Activated T-cell treated with anti-CD3 and anti-CD28 coated beads, Interleukin-2, amount 50 U/mL, for 24 hours (primary cell): ENCODE measurements at regions not wholly inside any gene's neighbourhood (a gene's known extent, or its start where the extent isn't known, plus 50 kb on each side); places are given as distances from the start of the nearest gene placed in this dataset.
"Not testable (repeated sequence)": the region's sequence is repeated elsewhere in the genome, so short reads cannot be mapped to it uniquely, and the experiment has no call there.

ENCODE experiments used
- DNase-seq: peaks from one replicate; pipeline ENCODE4 v3.0.0-alpha.2; 2020
- H3K27ac Mint-ChIP-seq: 2 replicates; pipeline ENCODE4 v1.8.0; 2020; ENCODE audit warnings: mild to moderate bottlenecking, mixed read lengths
- H3K27me3 Mint-ChIP-seq: 2 replicates; pipeline ENCODE4 v1.8.0; 2020; ENCODE audit warnings: mixed read lengths
- H3K36me3 Mint-ChIP-seq: 2 replicates; pipeline ENCODE4 v1.8.0; 2020; ENCODE audit warnings: low read depth, mixed read lengths
- H3K4me1 Mint-ChIP-seq: 2 replicates; pipeline ENCODE4 v1.8.0; 2020; ENCODE audit warnings: low read depth, mixed read lengths
- H3K4me3 Mint-ChIP-seq: 2 replicates; pipeline ENCODE4 v1.8.0; 2020; ENCODE audit warnings: mild to moderate bottlenecking, moderate library complexity, mixed read lengths
- H3K9me3 Mint-ChIP-seq: 2 replicates; pipeline ENCODE4 v1.8.0; 2020; ENCODE audit warnings: mixed read lengths

DNA sequence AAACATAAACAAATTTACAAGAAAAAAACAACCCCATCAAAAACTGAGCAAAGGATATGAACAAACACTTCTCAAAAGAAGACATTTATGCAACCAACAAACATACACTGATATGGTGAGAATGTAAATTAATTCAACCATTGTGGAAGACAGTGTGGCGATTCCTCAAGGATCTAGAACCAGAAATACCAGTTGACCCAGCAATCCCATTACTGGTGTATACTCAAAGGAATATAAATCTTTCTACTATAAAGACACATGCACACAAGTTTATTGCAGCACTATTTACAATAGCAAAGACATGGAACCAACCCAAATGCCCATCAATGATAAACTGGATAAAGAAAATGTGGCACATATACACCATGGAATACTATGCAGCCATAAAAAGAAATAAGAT lies 92.3 kb upstream of the GUCY1A1 start:
- DNase-seq, H3K9me3 Mint-ChIP-seq, H3K36me3 Mint-ChIP-seq, H3K27ac Mint-ChIP-seq, H3K4me1 Mint-ChIP-seq, H3K27me3 Mint-ChIP-seq, H3K4me3 Mint-ChIP-seq: not testable (repeated sequence)

DNA sequence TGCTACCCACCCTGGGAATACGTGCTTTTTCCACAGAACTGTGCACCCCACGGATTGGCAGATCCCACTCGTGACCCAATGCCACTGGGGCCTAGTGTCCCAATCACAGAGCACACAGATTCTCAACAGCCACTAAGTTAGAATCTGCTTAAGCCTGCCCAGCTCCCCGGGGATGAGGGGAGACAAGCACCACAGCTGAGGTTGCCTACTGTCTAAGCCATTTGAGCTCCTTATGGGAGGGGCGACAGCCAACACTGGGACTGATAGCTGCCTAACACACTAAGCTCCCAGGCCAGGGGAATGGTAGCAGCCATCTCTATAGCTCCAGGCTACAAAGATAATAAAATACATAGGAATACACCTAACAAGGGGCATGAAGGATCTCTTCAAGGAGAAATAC lies 93.5 kb upstream of the GUCY1A1 start:
- Mint-ChIP-seq H3K9me3 (no peaks in the 10 kb centered on the region), H3K4me3 (no peak overlapping the region), H3K4me1 (no peaks in the 10 kb centered on the region), H3K27me3 (no peaks in the 10 kb centered on the region), H3K27ac (no peak overlapping the region), H3K36me3 (no peaks in the 10 kb centered on the region)
- no peak for DNase-seq

DNA sequence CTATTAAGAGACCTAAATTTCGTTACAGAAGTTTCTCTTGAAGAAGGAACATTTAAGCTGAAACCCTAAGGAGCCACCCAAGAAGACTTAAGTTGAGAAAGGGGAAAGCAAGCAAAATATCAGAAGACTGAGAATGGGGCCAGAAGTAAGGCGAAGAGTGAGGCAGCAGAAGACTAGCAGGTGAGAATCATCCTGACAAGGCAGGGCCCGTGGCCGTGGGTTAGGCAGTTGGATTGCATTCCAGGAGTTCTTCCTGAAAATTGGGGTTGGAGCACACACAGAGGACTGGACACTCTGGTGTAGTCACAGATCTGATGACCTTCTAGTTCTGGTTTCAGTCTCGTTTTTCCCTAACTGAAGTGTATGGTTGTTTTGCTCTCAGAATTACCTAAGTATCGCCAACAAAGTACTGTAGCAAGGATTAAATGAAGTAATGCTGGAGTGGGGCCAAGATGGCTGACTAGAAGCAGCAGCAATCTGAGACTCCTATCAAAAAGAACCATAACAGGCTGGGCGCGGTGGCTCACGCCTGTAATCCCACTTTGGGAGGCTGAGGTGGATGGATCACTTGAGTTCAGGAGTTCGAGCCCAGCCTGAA lies 94.4 kb upstream of the GUCY1A1 start:
- H3K4me1 Mint-ChIP-seq = no peaks in the 10 kb centered on the region
- H3K36me3 Mint-ChIP-seq = no peaks in the 10 kb centered on the region
- no peaks in the 10 kb centered on the region for H3K9me3 Mint-ChIP-seq
- DNase-seq = no peak
- H3K27ac Mint-ChIP-seq = no peak overlapping the region
- H3K4me3 Mint-ChIP-seq = no peak overlapping the region
- no peaks in the 10 kb centered on the region for H3K27me3 Mint-ChIP-seq

DNA sequence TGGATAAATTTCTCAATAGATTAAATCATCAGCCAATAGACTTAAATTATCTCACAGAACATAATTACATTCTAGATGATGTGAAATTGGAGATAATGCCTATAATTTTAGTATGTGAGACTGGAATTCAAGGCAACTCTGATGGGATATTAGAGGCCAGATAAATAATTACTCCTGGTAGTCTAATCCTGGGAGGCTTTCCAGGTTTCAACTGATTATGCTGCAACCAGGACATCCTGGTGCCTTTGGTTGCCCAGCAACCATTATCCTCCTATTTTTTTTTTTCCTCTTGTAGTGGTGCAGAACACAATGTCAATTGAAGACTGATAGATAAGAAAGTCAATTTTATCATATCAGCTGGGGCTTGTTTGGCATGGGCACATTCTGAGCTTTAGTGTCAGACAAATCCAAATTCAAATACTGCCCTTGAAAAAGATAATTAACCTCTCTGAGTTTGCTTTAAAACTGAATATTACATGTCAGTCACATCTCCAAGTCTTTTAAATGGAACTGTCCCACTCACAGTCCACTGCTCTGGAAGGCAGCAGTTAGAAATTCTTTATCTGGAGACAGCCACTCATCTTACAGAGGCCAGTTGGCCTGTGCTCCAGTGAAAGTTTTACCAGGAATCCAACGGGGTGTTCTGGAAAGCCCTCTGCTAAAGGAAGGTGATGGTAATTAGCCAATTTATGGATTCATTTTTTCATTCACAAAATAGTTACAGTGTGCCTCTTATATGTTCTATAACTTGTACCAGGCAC lies 95.3 kb upstream of the GUCY1A1 start:
- no peak for DNase-seq
- Mint-ChIP-seq H3K36me3 (no peaks in the 10 kb centered on the region), H3K27me3 (no peaks in the 10 kb centered on the region), H3K4me1 (no peaks in the 10 kb centered on the region), H3K9me3 (no peaks in the 10 kb centered on the region), H3K4me3 (no peak overlapping the region), H3K27ac (no peak overlapping the region)

DNA sequence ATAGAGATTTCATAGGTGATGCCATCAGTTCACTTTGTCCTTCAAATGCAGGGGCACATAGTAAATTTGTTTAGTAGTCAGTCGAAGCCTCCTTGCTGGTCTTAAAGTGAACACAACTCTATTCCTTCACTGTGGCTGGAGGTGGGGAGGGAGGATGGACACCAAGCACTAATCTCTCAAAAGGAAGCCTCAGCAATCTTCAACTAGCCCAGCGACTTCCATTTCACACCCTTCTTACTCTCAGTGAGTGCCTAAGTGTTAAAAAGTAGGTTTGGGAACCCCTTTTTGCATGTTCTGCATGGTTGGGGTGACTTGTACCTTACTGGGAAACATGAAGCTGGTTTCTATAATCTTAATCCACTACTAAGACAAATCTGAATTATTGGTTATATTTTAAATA lies 96.0 kb upstream of the GUCY1A1 start:
- Mint-ChIP-seq H3K27ac (no peak overlapping the region), H3K27me3 (no peaks in the 10 kb centered on the region), H3K36me3 (no peaks in the 10 kb centered on the region), H3K9me3 (no peaks in the 10 kb centered on the region), H3K4me1 (no peaks in the 10 kb centered on the region), H3K4me3 (no peak overlapping the region)
- DNase-seq = no peak

DNA sequence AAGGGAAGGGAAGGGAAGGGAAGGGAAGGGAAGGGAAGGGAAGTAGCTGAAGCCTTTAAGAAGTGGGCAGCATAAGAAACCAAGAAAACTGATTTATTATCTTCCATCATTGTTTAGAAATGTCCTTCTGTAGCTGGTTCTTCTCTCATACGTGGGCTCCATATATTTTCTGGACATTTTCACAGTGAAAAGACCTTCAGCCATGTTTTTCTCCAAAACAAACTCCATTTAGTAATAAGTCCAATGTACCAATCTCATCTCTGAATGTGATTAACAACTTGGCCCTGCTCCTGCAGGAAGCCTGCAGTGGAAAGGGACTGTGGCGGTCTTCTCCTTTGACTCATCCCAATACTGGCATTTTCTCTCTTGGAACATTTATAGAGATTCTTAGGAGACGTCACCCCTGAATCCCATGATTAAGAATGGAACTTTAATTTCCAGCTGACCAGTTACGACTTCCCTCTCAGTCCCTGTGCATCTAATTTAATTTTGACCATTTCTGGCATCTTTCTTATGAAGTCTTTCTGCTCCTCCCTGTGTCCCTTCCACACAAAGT lies 96.6 kb upstream of the GUCY1A1 start:
- no peak for DNase-seq
- no peaks in the 10 kb centered on the region for H3K4me1 Mint-ChIP-seq
- no peaks in the 10 kb centered on the region for H3K36me3 Mint-ChIP-seq
- no peak overlapping the region for H3K4me3 Mint-ChIP-seq
- H3K27ac Mint-ChIP-seq = no peak overlapping the region
- no peaks in the 10 kb centered on the region for H3K9me3 Mint-ChIP-seq
- H3K27me3 Mint-ChIP-seq = no peaks in the 10 kb centered on the region

DNA sequence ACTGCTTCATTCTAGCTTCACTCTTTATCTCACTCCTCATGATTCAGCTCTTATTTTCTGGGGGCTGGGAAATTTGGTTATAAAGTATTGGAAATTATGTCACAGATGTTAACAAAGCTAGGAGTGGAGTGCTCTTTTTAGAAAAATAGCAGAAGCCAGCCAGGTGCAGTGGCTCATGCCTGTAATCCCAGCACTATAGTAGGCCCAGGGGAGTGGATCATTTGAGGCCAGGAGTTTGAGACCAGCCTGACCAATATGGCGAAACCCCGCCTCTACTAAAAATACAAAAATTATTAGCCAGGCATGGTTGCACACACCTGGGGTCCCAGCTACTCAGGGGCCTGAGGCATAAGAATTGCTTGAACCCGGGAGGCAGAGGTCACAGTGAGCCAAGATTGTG lies 97.2 kb upstream of the GUCY1A1 start:
- Mint-ChIP-seq H3K4me3 (no peak overlapping the region), H3K27me3 (no peaks in the 10 kb centered on the region), H3K9me3 (no peaks in the 10 kb centered on the region), H3K36me3 (no peaks in the 10 kb centered on the region), H3K27ac (no peak overlapping the region), H3K4me1 (no peaks in the 10 kb centered on the region)
- no peak for DNase-seq

DNA sequence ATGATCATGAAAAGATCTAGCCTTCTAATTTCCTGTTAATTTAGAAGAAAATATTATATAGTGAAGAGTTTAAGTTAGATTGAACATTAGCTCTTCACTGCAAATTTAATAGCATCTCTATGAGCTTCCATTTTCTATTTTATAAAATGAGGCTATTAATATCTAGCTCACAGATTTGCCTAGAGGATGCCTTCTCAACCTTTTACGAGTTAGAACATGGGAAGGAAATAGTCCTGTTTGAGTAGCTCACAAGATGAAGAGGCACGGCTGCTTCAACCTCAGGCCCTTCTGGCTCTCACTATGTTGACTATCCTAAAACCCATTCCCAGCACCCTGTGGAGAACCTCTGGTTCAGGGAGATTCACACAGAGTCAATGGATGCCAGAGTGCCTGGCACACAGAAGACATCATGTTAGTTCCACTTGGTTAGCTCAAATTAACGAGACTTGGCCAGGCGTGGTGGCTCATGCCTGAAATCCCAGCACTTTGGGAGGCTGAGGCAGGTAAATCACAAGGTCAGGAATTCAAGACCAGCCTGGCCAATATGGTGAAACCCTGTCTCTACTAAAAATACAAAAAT lies 97.9 kb upstream of the GUCY1A1 start:
- Mint-ChIP-seq H3K36me3 (no peaks in the 10 kb centered on the region), H3K9me3 (no peaks in the 10 kb centered on the region), H3K4me3 (no peak overlapping the region), H3K4me1 (no peaks in the 10 kb centered on the region), H3K27ac (no peak overlapping the region), H3K27me3 (no peaks in the 10 kb centered on the region)
- no peak for DNase-seq

DNA sequence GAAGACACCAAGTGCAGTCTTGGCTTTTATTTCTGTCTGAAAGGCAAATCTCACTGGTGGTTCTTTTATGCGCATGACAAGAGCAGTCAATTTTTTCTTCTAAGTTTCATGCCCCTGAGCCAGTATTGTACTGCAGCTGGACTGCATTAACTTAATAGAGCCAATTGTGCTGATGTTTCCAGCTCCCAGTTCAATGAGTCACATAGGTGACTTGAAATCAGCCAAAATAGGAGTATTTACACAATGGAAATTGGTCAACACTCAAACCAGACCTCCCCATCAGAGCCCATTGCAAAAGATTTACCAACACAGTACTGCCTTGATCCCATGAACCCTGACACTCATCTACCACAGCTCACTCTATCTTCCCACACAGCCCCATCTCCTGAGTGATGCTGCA lies 100.3 kb upstream of the GUCY1A1 start:
- DNase-seq = no peak

DNA sequence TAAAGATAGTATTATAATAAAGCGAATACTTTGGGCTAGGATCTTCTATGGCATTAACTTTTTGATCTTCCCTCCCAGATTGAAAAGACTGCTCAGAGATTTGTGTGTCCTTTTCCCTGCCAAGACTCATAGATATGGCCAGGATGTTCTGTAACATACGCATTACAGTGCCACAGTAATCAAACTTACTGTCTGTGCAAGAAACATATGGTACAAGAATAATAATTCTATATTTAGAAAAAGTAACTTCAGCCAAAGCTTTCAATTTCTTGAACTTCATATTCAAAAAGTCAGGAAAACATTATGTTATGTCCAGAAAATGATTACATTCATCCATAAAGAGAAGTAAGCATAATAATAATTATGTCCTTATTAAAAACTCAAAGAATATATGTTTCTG lies 100.9 kb upstream of the GUCY1A1 start:
- Mint-ChIP-seq H3K9me3 (no peaks in the 10 kb centered on the region), H3K27ac (no peak overlapping the region), H3K36me3 (no peaks in the 10 kb centered on the region), H3K27me3 (no peaks in the 10 kb centered on the region), H3K4me1 (no peaks in the 10 kb centered on the region), H3K4me3 (no peak overlapping the region)
- DNase-seq = no peak

More for the DNA sequence above, 100.3 kb upstream of the GUCY1A1 start:
- Mint-ChIP-seq H3K4me1 (no peaks in the 10 kb centered on the region), H3K27me3 (no peaks in the 10 kb centered on the region), H3K36me3 (no peaks in the 10 kb centered on the region), H3K9me3 (no peaks in the 10 kb centered on the region), H3K4me3 (no peak overlapping the region), H3K27ac (no peak overlapping the region)

DNA sequence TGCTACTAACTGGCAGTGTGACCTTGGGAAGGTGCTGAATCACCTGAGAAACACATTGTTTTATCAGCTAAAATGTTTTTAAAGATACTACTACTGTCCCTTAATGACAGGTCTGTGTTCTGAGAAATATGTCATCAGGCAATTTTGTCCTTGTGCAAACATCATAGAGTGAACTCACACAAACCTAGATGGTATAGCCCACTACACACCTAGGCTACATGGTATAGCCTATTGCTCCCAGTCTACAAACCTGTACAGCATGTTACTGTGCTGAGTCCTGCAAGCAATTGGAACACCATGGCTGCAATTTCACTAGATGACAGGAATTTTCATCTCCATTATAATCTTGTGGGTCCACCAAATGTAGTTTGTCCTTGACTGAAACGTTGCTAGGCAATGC lies 101.3 kb upstream of the GUCY1A1 start:
- no peak overlapping the region for H3K27ac Mint-ChIP-seq
- no peaks in the 10 kb centered on the region for H3K9me3 Mint-ChIP-seq
- no peak overlapping the region for H3K4me3 Mint-ChIP-seq
- H3K27me3 Mint-ChIP-seq = no peaks in the 10 kb centered on the region
- DNase-seq = no peak
- no peaks in the 10 kb centered on the region for H3K4me1 Mint-ChIP-seq
- H3K36me3 Mint-ChIP-seq = no peaks in the 10 kb centered on the region

DNA sequence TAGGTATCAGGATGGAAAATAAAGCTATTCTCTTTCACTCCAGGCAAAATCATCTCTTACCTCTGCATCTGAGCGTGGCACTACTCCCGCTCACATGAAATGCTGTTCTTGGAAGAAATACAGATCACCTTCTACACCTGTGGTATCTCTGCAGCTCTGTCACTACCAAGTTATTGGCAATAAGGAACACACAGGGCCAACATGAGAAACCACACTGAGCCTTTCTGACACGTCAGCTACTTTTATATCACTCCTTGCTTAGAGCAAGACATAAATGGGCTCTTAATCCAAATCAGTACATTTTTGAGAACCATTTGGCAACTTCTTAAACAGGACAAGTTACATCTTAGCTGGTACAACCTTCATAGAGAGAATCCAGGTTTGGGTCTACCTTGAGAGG lies 101.8 kb upstream of the GUCY1A1 start:
- DNase-seq = no peak
- no peak overlapping the region for H3K4me3 Mint-ChIP-seq
- no peaks in the 10 kb centered on the region for H3K9me3 Mint-ChIP-seq
- H3K4me1 Mint-ChIP-seq = no peaks in the 10 kb centered on the region
- no peak overlapping the region for H3K27ac Mint-ChIP-seq
- no peaks in the 10 kb centered on the region for H3K36me3 Mint-ChIP-seq
- H3K27me3 Mint-ChIP-seq = no peaks in the 10 kb centered on the region

DNA sequence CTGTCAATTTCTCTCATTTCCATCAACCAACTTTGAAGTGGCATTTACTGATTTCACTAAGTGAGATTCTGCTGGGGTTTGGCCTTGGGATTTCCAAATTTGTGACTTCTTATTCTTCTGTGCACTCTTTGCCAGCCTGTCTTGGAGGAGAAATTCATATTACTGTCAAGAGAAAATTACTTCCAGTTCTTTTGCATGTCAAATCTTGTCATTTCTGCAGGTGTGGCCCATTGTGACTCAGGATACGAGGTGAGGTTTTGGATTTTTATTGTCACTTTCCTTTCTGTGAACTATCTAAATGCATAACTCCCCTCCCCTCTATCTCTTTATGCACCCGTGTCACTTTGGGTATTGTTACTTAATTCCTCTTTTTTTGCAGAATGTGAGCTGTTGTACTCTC lies 102.6 kb upstream of the GUCY1A1 start:
- Mint-ChIP-seq H3K27ac (no peak overlapping the region), H3K4me3 (no peak overlapping the region), H3K4me1 (no peaks in the 10 kb centered on the region), H3K36me3 (no peaks in the 10 kb centered on the region), H3K9me3 (no peaks in the 10 kb centered on the region), H3K27me3 (no peaks in the 10 kb centered on the region)
- no peak for DNase-seq

DNA sequence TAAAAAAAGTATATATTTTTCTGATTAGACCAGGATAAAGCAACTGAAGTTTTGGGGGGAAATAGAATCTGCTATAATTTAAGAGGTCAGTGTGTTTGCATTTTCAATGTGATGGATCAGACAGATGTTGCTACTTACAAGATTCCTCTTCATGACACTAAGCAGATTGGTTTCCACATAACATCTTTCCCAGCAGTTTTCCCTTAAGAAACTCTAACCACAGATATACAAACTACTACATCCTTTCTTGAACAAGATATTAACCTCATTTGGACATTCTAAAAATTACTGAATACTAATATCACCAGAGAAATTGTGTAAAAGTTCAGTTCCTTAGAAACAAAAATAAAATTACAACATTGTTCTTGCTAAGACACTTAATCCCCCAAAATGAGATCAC lies 106.7 kb upstream of the GUCY1A1 start:
- Mint-ChIP-seq H3K9me3 (peaks cover 5% of the 10 kb centered on the region), H3K4me1 (no peaks in the 10 kb centered on the region), H3K27me3 (no peaks in the 10 kb centered on the region), H3K27ac (no peak overlapping the region), H3K36me3 (no peaks in the 10 kb centered on the region), H3K4me3 (no peak overlapping the region)
- DNase-seq = no peak

DNA sequence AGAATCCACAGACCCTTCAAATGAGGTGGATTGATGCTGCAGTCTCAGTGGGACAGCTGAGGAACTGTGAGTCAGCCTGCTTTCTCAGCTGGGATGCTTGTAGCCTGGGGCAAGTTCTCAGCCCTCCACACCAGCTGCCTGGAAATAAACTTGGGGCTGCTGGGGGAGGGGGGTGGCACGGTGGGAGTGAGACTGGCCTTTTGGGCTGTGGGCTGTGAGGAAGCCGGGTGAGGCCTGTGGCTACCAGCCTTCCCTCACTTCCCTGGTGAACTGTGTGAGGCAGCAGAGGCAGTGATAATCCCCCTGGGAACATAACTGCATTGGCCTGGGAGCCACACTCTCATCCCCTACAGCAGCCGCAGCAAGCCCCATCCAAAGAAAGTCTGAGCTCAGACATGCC lies 114.5 kb upstream of the GUCY1A1 start:
- Mint-ChIP-seq H3K4me1 (no peaks in the 10 kb centered on the region), H3K4me3 (no peak overlapping the region), H3K36me3 (no peaks in the 10 kb centered on the region), H3K27me3 (no peaks in the 10 kb centered on the region), H3K27ac (no peak overlapping the region), H3K9me3 (peaks cover 18% of the 10 kb centered on the region)
- DNase-seq = no peak
